ENCODE measurements at regions not wholly inside any gene's neighbourhood (a gene's known extent, or its start where the extent isn't known, plus 50 kb on each side); places are given as distances from the start of the nearest gene placed in this dataset.

DNA sequence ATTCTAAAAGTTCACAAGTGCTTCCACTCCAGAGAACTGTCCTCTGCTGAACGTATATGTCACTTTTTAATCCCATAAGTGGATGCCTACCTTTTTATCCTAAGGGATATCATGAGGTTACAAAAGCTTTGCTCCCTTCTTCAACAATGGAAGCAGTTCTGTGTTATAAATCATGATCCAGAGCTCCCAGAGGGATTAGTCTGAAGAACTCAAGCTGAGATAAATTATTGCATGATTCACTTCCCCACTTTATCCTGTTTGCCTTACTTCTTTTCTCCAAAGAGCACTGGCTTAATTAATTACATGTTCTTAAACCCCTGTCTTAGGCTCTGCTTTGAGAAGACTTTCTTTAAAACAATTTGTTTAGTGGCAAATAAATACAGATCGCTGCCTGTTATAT is 246.7 kb downstream of the PCDH17 start:
- TF ChIP-seq, protein P1, sequence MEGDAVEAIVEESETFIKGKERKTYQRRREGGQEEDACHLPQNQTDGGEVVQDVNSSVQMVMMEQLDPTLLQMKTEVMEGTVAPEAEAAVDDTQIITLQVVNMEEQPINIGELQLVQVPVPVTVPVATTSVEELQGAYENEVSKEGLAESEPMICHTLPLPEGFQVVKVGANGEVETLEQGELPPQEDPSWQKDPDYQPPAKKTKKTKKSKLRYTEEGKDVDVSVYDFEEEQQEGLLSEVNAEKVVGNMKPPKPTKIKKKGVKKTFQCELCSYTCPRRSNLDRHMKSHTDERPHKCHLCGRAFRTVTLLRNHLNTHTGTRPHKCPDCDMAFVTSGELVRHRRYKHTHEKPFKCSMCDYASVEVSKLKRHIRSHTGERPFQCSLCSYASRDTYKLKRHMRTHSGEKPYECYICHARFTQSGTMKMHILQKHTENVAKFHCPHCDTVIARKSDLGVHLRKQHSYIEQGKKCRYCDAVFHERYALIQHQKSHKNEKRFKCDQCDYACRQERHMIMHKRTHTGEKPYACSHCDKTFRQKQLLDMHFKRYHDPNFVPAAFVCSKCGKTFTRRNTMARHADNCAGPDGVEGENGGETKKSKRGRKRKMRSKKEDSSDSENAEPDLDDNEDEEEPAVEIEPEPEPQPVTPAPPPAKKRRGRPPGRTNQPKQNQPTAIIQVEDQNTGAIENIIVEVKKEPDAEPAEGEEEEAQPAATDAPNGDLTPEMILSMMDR (IDR thresholded peaks at IDR 0.05), result no peak
- no peak for TF ChIP-seq FOXM1 (IDR thresholded peaks at IDR 0.05; ENCODE audit: low read depth)
- TF ChIP-seq YY1 (IDR thresholded peaks at IDR 0.05; ENCODE audit: low read depth), result no peak
- TF ChIP-seq MEF2A (IDR thresholded peaks at IDR 0.05; ENCODE audit: borderline replicate concordance, low read depth), result no peak
- TF ChIP-seq POLR2AphosphoS5 (IDR thresholded peaks at IDR 0.05; ENCODE audit: low read depth, low read length), result no peak
- TF ChIP-seq TAF1 (IDR thresholded peaks at IDR 0.05; ENCODE audit: borderline replicate concordance, low read depth, low read length), result no peak
- no peak for TF ChIP-seq EP300 (IDR thresholded peaks at IDR 0.05; ENCODE audit: borderline replicate concordance in 1 of 2, low read depth in 1 of 2, low read length in 1 of 2)
- TF ChIP-seq SMC3 (IDR thresholded peaks at IDR 0.05; ENCODE audit: low read depth, low read length), result no peak
- TF ChIP-seq, protein P2, sequence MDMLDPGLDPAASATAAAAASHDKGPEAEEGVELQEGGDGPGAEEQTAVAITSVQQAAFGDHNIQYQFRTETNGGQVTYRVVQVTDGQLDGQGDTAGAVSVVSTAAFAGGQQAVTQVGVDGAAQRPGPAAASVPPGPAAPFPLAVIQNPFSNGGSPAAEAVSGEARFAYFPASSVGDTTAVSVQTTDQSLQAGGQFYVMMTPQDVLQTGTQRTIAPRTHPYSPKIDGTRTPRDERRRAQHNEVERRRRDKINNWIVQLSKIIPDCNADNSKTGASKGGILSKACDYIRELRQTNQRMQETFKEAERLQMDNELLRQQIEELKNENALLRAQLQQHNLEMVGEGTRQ (IDR thresholded peaks at IDR 0.05; ENCODE audit: borderline replicate concordance, low read depth, low read length), result no peak
- no peak for TF ChIP-seq EZH2phosphoT487 (IDR thresholded peaks at IDR 0.05; ENCODE audit: borderline replicate concordance, low read depth)
- TF ChIP-seq, protein P3, sequence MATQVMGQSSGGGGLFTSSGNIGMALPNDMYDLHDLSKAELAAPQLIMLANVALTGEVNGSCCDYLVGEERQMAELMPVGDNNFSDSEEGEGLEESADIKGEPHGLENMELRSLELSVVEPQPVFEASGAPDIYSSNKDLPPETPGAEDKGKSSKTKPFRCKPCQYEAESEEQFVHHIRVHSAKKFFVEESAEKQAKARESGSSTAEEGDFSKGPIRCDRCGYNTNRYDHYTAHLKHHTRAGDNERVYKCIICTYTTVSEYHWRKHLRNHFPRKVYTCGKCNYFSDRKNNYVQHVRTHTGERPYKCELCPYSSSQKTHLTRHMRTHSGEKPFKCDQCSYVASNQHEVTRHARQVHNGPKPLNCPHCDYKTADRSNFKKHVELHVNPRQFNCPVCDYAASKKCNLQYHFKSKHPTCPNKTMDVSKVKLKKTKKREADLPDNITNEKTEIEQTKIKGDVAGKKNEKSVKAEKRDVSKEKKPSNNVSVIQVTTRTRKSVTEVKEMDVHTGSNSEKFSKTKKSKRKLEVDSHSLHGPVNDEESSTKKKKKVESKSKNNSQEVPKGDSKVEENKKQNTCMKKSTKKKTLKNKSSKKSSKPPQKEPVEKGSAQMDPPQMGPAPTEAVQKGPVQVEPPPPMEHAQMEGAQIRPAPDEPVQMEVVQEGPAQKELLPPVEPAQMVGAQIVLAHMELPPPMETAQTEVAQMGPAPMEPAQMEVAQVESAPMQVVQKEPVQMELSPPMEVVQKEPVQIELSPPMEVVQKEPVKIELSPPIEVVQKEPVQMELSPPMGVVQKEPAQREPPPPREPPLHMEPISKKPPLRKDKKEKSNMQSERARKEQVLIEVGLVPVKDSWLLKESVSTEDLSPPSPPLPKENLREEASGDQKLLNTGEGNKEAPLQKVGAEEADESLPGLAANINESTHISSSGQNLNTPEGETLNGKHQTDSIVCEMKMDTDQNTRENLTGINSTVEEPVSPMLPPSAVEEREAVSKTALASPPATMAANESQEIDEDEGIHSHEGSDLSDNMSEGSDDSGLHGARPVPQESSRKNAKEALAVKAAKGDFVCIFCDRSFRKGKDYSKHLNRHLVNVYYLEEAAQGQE (IDR thresholded peaks at IDR 0.05; ENCODE audit: low read depth, low read length), result no peak
